ENCODE measurements at regions not wholly inside any gene's neighbourhood (a gene's known extent, or its start where the extent isn't known, plus 50 kb on each side); places are given as distances from the start of the nearest gene placed in this dataset.
"Not testable (repeated sequence)": the region's sequence is repeated elsewhere in the genome, so short reads cannot be mapped to it uniquely, and the experiment has no call there.

- in situ Hi-C loops (cut with HindIII; ENCODE audit: low pct_ligation_motif_present, low sequenced_read_pairs) = no loop called here
- DNase-seq = no peak
- H3K4me3 ChIP-seq (ENCODE audit: low read depth, low read length) = no peak overlapping the region
- no peaks in the 10 kb centered on the region for H3K27me3 ChIP-seq (replicated peaks)
- H3K36me3 ChIP-seq (replicated peaks) = no peaks in the 10 kb centered on the region
- TF ChIP-seq CTCF (IDR thresholded peaks at IDR 0.05; ENCODE audit: low read depth, low read length, missing control alignments) = no peak
- no peak overlapping the region for H3K27ac ChIP-seq
Measured at GRCh38 chrX:104391906-104392305, 137.2 kb upstream of the ESX1 start.

GRCh38 chrX:104376937-104377336 lies 122.2 kb upstream of the ESX1 start:
- no peak for TF ChIP-seq CTCF (IDR thresholded peaks at IDR 0.05; ENCODE audit: low read depth, low read length, missing control alignments)
- Histone ChIP-seq H3K36me3 (replicated peaks) (no peaks in the 10 kb centered on the region), H3K27me3 (replicated peaks) (no peaks in the 10 kb centered on the region), H3K27ac (no peak overlapping the region), H3K4me3 (ENCODE audit: low read depth, low read length) (no peak overlapping the region)
- no peak for DNase-seq
- in situ Hi-C loops (cut with HindIII; ENCODE audit: low pct_ligation_motif_present, low sequenced_read_pairs) = no loop called here

GRCh38 chrX:104372547-104372946 lies 117.8 kb upstream of the ESX1 start:
- Histone ChIP-seq H3K27ac (no peak overlapping the region), H3K36me3 (replicated peaks) (no peaks in the 10 kb centered on the region), H3K4me3 (ENCODE audit: low read depth, low read length) (no peak overlapping the region), H3K27me3 (replicated peaks) (no peaks in the 10 kb centered on the region)
- TF ChIP-seq CTCF (IDR thresholded peaks at IDR 0.05; ENCODE audit: low read depth, low read length, missing control alignments) = no peak
- DNase-seq = no peak
- in situ Hi-C loops (cut with HindIII; ENCODE audit: low pct_ligation_motif_present, low sequenced_read_pairs) = no loop called here

- no peak for DNase-seq
- H3K4me3 ChIP-seq (ENCODE audit: low read depth, low read length) = no peak overlapping the region
- in situ Hi-C loops (cut with HindIII; ENCODE audit: low pct_ligation_motif_present, low sequenced_read_pairs) = no loop called here
- peak; percentile 57 for TF ChIP-seq CTCF (IDR thresholded peaks at IDR 0.05; ENCODE audit: low read depth, low read length, missing control alignments)
- H3K27me3 ChIP-seq (replicated peaks) = no peaks in the 10 kb centered on the region
- no peaks in the 10 kb centered on the region for H3K36me3 ChIP-seq (replicated peaks)
- H3K27ac ChIP-seq = no peak overlapping the region
Measured at GRCh38 chrX:104370089-104370488, 115.4 kb upstream of the ESX1 start.

GRCh38 chrX:104360774-104361173 lies 106.0 kb upstream of the ESX1 start:
- H3K27ac ChIP-seq; H3K4me3 ChIP-seq (ENCODE audit: low read depth, low read length); H3K27me3 ChIP-seq (replicated peaks); DNase-seq; in situ Hi-C loops (cut with HindIII; ENCODE audit: low pct_ligation_motif_present, low sequenced_read_pairs); H3K36me3 ChIP-seq (replicated peaks): not testable (repeated sequence)

GRCh38 chrX:104359124-104359523 lies 104.4 kb upstream of the ESX1 start:
- TF ChIP-seq CTCF (IDR thresholded peaks at IDR 0.05; ENCODE audit: low read depth, low read length, missing control alignments) = no peak
- no peak for DNase-seq
- H3K27ac ChIP-seq = no peak overlapping the region
- H3K36me3 ChIP-seq (replicated peaks) = no peaks in the 10 kb centered on the region
- in situ Hi-C loops (cut with HindIII; ENCODE audit: low pct_ligation_motif_present, low sequenced_read_pairs) = no loop called here
- H3K4me3 ChIP-seq (ENCODE audit: low read depth, low read length) = no peak overlapping the region
- no peaks in the 10 kb centered on the region for H3K27me3 ChIP-seq (replicated peaks)
